IMR-90 (cell line): ENCODE measurements at regions not wholly inside any gene's neighbourhood (a gene's known extent, or its start where the extent isn't known, plus 50 kb on each side); places are given as distances from the start of the nearest gene placed in this dataset.

Source experiments
- ATAC-seq: fragments of 200-7000 bp; cut with Tn5 transposase; 2 replicates; pipeline ENCODE4 v1.9.1; 2020; ENCODE audit warnings: low read depth, mild to moderate bottlenecking, moderate library complexity
- BruUV-seq: library from RNA; stranded (reverse); fragments of 400-500 nt; replicated peaks from 2 replicates; lab custom pipeline; 2021; lab: Mats Ljungman, UMichigan
- CTCF ChIA-PET: fragments of 300-600 bp; formaldehyde crosslinking; extraction: SDS; loops from one replicate; lab custom pipeline; 2021; ENCODE audit warnings: antibody characterized with exemption; lab: Yijun Ruan, JAX
- POLR2A ChIA-PET: fragments of 300-600 bp; sonication (Branson Sonifier 250); formaldehyde crosslinking; loops from one replicate; lab custom pipeline; 2022; ENCODE audit warnings: antibody characterized with exemption; ENCODE audit not compliant: unreplicated experiment; lab: Charles Lee
- DNase-seq: peaks from one replicate; pipeline ENCODE4 v3.0.0; 2013
- H2AFZ ChIP-seq: replicated peaks from 2 replicates; pipeline ENCODE3; 2013; ENCODE audit warnings: low read length, mild to moderate bottlenecking; ENCODE audit not compliant: poor library complexity
- H2AK5ac ChIP-seq: 2 replicates; pipeline ENCODE4 v1.6.1; 2013; ENCODE audit warnings: low read depth, low read length, inconsistent platforms
- H2AK9ac ChIP-seq: replicated peaks from 2 replicates; pipeline ENCODE3; 2013; ENCODE audit warnings: mild to moderate bottlenecking, low read depth, low read length, moderate library complexity; ENCODE audit not compliant: poor library complexity
- H2BK120ac ChIP-seq: 2 replicates; pipeline ENCODE4 v1.6.1; 2013; ENCODE audit warnings: low read depth, low read length, inconsistent platforms
- H2BK15ac ChIP-seq: 3 replicates; pipeline ENCODE4 v1.6.1; 2013; ENCODE audit warnings: low read depth, low read length, inconsistent platforms
- H2BK20ac ChIP-seq: 2 replicates; pipeline ENCODE4 v1.6.1; 2013; ENCODE audit warnings: low read depth, mild to moderate bottlenecking, inconsistent platforms, low read length, moderate library complexity
- H2BK5ac ChIP-seq: 2 replicates; pipeline ENCODE4 v1.6.1; 2013; ENCODE audit warnings: mild to moderate bottlenecking, low read depth, low read length, inconsistent platforms; ENCODE audit not compliant: poor library complexity, severe bottlenecking
- H3K14ac ChIP-seq: replicated peaks from 2 replicates; pipeline ENCODE4 v1.6.1; 2013; ENCODE audit warnings: low read depth, low read length, inconsistent platforms
- H3K18ac ChIP-seq: 2 replicates; pipeline ENCODE4 v1.6.1; 2013; ENCODE audit warnings: low read depth, low read length, control low read depth
- H3K23ac ChIP-seq: 2 replicates; pipeline ENCODE4 v1.6.1; 2013; ENCODE audit warnings: low read depth, low read length, inconsistent platforms
- H3K27ac ChIP-seq: 2 replicates; pipeline ENCODE4 v1.5.1; 2013; ENCODE audit warnings: mild to moderate bottlenecking, control low read depth, low read length; ENCODE audit not compliant: insufficient read depth
- H3K27me3 ChIP-seq: 2 replicates; pipeline ENCODE4 v1.6.1; 2013; ENCODE audit warnings: low read length; ENCODE audit not compliant: control insufficient read depth, insufficient read depth
- H3K36me3 ChIP-seq: 2 replicates; pipeline ENCODE4 v1.6.1; 2013; ENCODE audit warnings: low read length, mixed read lengths; ENCODE audit not compliant: control insufficient read depth, insufficient read depth
- H3K4ac ChIP-seq: 2 replicates; pipeline ENCODE4 v1.6.1; 2013; ENCODE audit warnings: low read depth, low read length, inconsistent platforms
- H3K4me1 ChIP-seq: 2 replicates; pipeline ENCODE4 v1.6.1; 2013; ENCODE audit warnings: low read length, mixed read lengths; ENCODE audit not compliant: control insufficient read depth, insufficient read depth
- H3K4me2 ChIP-seq: 2 replicates; pipeline ENCODE4 v1.6.1; 2013; ENCODE audit warnings: low read depth, mild to moderate bottlenecking, control low read depth, low read length, moderate library complexity
- H3K4me3 ChIP-seq: 2 replicates; pipeline ENCODE4 v1.5.1; 2013; ENCODE audit warnings: low read depth, mild to moderate bottlenecking, control low read depth, low read length, moderate library complexity; ENCODE audit not compliant: insufficient read depth
- H3K56ac ChIP-seq: 2 replicates; pipeline ENCODE4 v1.6.1; 2013; ENCODE audit warnings: low read length, inconsistent platforms; ENCODE audit not compliant: insufficient read depth; ENCODE audit errors: extremely low read depth
- H3K79me1 ChIP-seq, 2 experiments: 2 replicates each; pipeline ENCODE4 v1.6.1; 2013; ENCODE audit warnings: low read length in 2 of 2, inconsistent platforms in 1 of 2, low read depth in 1 of 2
- H3K9ac ChIP-seq: 2 replicates; pipeline ENCODE4 v1.6.1; 2013; ENCODE audit warnings: low read depth, low read length, control low read depth
- H3K9me1 ChIP-seq: 2 replicates; pipeline ENCODE4 v1.6.1; 2013; ENCODE audit warnings: low read length, inconsistent platforms; ENCODE audit not compliant: insufficient read depth
- H3K9me3 ChIP-seq: 2 replicates; pipeline ENCODE4 v1.6.1; 2013; ENCODE audit warnings: low read length; ENCODE audit not compliant: control insufficient read depth, insufficient read depth
- H4K20me1 ChIP-seq: 2 replicates; pipeline ENCODE4 v1.6.1; 2013; ENCODE audit warnings: low read length, inconsistent platforms; ENCODE audit not compliant: insufficient read depth
- H4K5ac ChIP-seq: 2 replicates; pipeline ENCODE4 v1.6.1; 2013; ENCODE audit warnings: mild to moderate bottlenecking, low read depth, low read length, control low read depth
- H4K8ac ChIP-seq, 2 experiments: 2 replicates each; pipeline ENCODE4 v1.6.1; 2013; ENCODE audit warnings: low read depth in 2 of 2, low read length in 2 of 2, control low read depth in 1 of 2, inconsistent platforms in 1 of 2
- H4K91ac ChIP-seq: 2 replicates; pipeline ENCODE4 v1.6.1; 2013; ENCODE audit warnings: low read depth, low read length, inconsistent platforms; ENCODE audit not compliant: insufficient read depth
- BHLHE40 ChIP-seq: fragments of 150-350 bp; IDR thresholded peaks from 2 replicates; pipeline ENCODE4 v1.6.1; 2016; ENCODE audit warnings: mild to moderate bottlenecking, low read depth, low read length
- CEBPB ChIP-seq: IDR thresholded peaks from 2 replicates; pipeline ENCODE4 v1.6.1; 2012; ENCODE audit warnings: low read depth, low read length, improper control_type of control experiment
- CHD1 ChIP-seq: IDR thresholded peaks from 2 replicates; pipeline ENCODE4 v1.6.1; 2012; ENCODE audit warnings: low read depth, low read length, improper control_type of control experiment
- FOS ChIP-seq: fragments of 150-350 bp; IDR thresholded peaks from 2 replicates; pipeline ENCODE4 v1.6.1; 2016; ENCODE audit warnings: low read depth, low read length
- MAFK ChIP-seq: IDR thresholded peaks from 2 replicates; pipeline ENCODE4 v1.6.1; 2012; ENCODE audit warnings: low read depth, low read length, improper control_type of control experiment
- MAZ ChIP-seq: IDR thresholded peaks from 2 replicates; pipeline ENCODE4 v1.6.1; 2012; ENCODE audit warnings: low read depth, mild to moderate bottlenecking, low read length, improper control_type of control experiment, moderate library complexity, borderline replicate concordance
- MXI1 ChIP-seq: IDR thresholded peaks from 2 replicates; pipeline ENCODE4 v1.6.1; 2012; ENCODE audit warnings: low read depth, mild to moderate bottlenecking, low read length, moderate library complexity, borderline replicate concordance
- NFE2L2 ChIP-seq: fragments of 150-350 bp; IDR thresholded peaks from 2 replicates; pipeline ENCODE4 v1.6.1; 2016; ENCODE audit warnings: low read depth, mild to moderate bottlenecking, low read length
- RAD21 ChIP-seq: IDR thresholded peaks from 2 replicates; pipeline ENCODE4 v1.6.1; 2012; ENCODE audit warnings: low read length, improper control_type of control experiment
- RCOR1 ChIP-seq: IDR thresholded peaks from 2 replicates; pipeline ENCODE4 v1.6.1; 2012; ENCODE audit warnings: mild to moderate bottlenecking, low read length, improper control_type of control experiment; ENCODE audit not compliant: insufficient replicate concordance
- WGBS, 2 experiments: methylation state at CpG; one replicate each; pipeline versions ENCODE4 v1.1.5 to v1.1.7; 2013; ENCODE audit warnings: missing lambda C conversion rate in 2 of 2; ENCODE audit not compliant: insufficient read length in 1 of 2; ENCODE audit errors: extremely low coverage in 2 of 2; 5-methylcytosine and 5-hydroxymethylcytosine counted together
- dilution Hi-C: fragments of 300-500 bp; cut with HindIII; formaldehyde crosslinking; loops from one replicate; pipeline ENCODE4 v1.14.3; 2018; ENCODE audit warnings: low sequenced_read_pairs; ENCODE audit not compliant: unreplicated experiment
- in situ Hi-C: fragments of 300-500 bp; cut with MboI; formaldehyde crosslinking; loops from 3 replicates; pipeline ENCODE4 v1.14.3; 2019; ENCODE audit warnings: low sequenced_read_pairs, inconsistent platforms, mixed read lengths
- intact Hi-C: fragments of 100-400 bp; cut with micrococcal nuclease; formaldehyde crosslinking; loops from 2 replicates; pipeline ENCODE4 v1.10.0; 2022
- TF ChIP-seq, protein P1 (sequence below): conservative IDR thresholded peaks from 2 replicates; pipeline ENCODE4 v1.5.1; 2012; ENCODE audit warnings: mild to moderate bottlenecking, low read depth, low read length, improper control_type of control experiment
- TF ChIP-seq, protein P2 (sequence below): fragments of 150-350 bp; IDR thresholded peaks from 2 replicates; pipeline ENCODE4 v1.6.1; 2017; ENCODE audit warnings: mild to moderate bottlenecking, antibody characterized with exemption, low read length, low read depth

DNA sequence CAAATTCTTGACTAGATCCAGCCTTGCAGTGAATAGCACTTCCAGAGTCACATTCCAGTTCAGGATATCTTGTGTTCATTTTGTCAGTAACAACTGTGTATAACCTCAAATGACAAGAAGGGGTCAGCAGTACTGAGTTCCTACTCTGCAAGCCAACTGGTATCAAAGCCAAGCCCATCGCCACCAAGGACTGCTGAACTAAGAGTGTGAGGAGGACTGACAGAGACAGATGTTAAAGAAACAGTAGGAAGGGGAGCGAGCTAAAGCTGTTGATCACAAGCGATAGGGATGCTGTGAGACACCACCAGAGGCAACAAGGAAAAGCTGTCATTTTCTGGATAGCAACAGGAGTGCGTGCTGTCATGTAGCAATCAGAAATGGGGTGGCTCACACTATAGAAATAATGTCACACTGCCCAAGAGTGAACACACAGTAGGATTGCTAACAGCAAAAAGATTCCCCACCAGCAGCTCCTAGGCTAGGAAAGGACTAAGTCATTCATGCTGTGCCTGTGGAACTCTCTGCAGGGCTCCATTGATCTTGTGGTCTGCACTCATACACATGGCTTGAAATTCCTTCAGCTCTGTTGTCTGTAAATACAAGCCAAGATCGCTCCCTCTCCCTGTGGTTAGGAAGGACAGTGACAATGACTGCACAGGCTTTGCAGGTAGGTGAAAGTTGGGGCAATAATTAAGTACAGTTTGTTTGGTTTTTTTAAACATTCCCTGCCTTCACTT is 658.6 kb downstream of the NR2F1-AS1 start:
- H3K4me1 ChIP-seq = no peaks in the 10 kb centered on the region
- no peak overlapping the region for H2AFZ ChIP-seq
- POLR2A ChIA-PET = no interaction called here
- no peaks in the 10 kb centered on the region for H3K27me3 ChIP-seq
- no peak overlapping the region for H2AK5ac ChIP-seq
- no peaks in the 10 kb centered on the region for H3K36me3 ChIP-seq
- no peak overlapping the region for H3K27ac ChIP-seq
- peaks cover 2% of the 10 kb centered on the region; the same call in 1 of the 2 replicates for H3K9me1 ChIP-seq
- no peaks in the 10 kb centered on the region for H3K9me3 ChIP-seq
- in situ Hi-C loops = loop anchor here (25.0 kb wide), 1 partner anchor 665 kb away; the partner anchor contains the start of genes NR2F1 and NR2F1-AS1
- no peak overlapping the region for H2BK5ac ChIP-seq
- H3K23ac ChIP-seq = no peak overlapping the region
- H4K91ac ChIP-seq = no peak overlapping the region
- intact Hi-C loops = no loop called here
- no peak overlapping the region for H2BK120ac ChIP-seq
- no peak overlapping the region for H3K9ac ChIP-seq
- 84% methylated on average over 3 of the region's 5 CpGs; no CpG with 5 or more reads in 1 of the 2 experiments for WGBS, 2 experiments
- no peaks in the 10 kb centered on the region for H3K79me1 ChIP-seq
- no peak overlapping the region for H3K56ac ChIP-seq
- H4K5ac ChIP-seq = no peak overlapping the region
- H4K8ac ChIP-seq = no peak overlapping the region
- dilution Hi-C loops = no loop called here
- no peak overlapping the region for H2AK9ac ChIP-seq
- no peak overlapping the region for H3K4me2 ChIP-seq
- H2BK20ac ChIP-seq = no peak overlapping the region
- H3K4ac ChIP-seq = no peak overlapping the region
- H3K14ac ChIP-seq = no peak overlapping the region
- no peaks in the 10 kb centered on the region for H4K20me1 ChIP-seq
- TF ChIP-seq, protein P1, sequence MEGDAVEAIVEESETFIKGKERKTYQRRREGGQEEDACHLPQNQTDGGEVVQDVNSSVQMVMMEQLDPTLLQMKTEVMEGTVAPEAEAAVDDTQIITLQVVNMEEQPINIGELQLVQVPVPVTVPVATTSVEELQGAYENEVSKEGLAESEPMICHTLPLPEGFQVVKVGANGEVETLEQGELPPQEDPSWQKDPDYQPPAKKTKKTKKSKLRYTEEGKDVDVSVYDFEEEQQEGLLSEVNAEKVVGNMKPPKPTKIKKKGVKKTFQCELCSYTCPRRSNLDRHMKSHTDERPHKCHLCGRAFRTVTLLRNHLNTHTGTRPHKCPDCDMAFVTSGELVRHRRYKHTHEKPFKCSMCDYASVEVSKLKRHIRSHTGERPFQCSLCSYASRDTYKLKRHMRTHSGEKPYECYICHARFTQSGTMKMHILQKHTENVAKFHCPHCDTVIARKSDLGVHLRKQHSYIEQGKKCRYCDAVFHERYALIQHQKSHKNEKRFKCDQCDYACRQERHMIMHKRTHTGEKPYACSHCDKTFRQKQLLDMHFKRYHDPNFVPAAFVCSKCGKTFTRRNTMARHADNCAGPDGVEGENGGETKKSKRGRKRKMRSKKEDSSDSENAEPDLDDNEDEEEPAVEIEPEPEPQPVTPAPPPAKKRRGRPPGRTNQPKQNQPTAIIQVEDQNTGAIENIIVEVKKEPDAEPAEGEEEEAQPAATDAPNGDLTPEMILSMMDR = no peak
- TF ChIP-seq MXI1 (no peak), FOS (no peak), BHLHE40 (no peak), RCOR1 (no peak), MAFK (no peak), NFE2L2 (no peak), CEBPB (no peak), RAD21 (no peak), MAZ (no peak), CHD1 (no peak)
- TF ChIP-seq, protein P2, sequence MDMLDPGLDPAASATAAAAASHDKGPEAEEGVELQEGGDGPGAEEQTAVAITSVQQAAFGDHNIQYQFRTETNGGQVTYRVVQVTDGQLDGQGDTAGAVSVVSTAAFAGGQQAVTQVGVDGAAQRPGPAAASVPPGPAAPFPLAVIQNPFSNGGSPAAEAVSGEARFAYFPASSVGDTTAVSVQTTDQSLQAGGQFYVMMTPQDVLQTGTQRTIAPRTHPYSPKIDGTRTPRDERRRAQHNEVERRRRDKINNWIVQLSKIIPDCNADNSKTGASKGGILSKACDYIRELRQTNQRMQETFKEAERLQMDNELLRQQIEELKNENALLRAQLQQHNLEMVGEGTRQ = no peak
- no peak overlapping the region for H3K4me3 ChIP-seq
- CTCF ChIA-PET = no interaction called here
- H3K18ac ChIP-seq = no peak overlapping the region
- ATAC-seq (no peak), DNase-seq (no peak)
- BruUV-seq = no TSS peak
- H2BK15ac ChIP-seq = peak overlapping the region; percentile 38; the same call in 1 of the 3 replicates
